ENCODE measurements at regions not wholly inside any gene's neighbourhood (a gene's known extent, or its start where the extent isn't known, plus 50 kb on each side); places are given as distances from the start of the nearest gene placed in this dataset.

GRCh38 chr16:48740964-48741363, 131.0 kb upstream of the N4BP1 start:
- Histone ChIP-seq H3K36me3 (no peaks in the 10 kb centered on the region), H3K9me3 (no peaks in the 10 kb centered on the region), H3K27ac (no peak overlapping the region), H3K4me1 (no peaks in the 10 kb centered on the region), H3K4me3 (no peak overlapping the region), H3K27me3 (no peaks in the 10 kb centered on the region)
- intact Hi-C loops (cut with DNase I; ENCODE audit: low total_unique reads) (no loop called here), in situ Hi-C loops (cut with MboI; ENCODE audit: low pct_ligation_motif_present in 1 of 4, low pct_unique_long_range_greater_than_20kb in 1 of 4, low sequenced_read_pairs in 3 of 4) (no loop called here)
- DNase-seq = no peak
- TF ChIP-seq, protein P1, sequence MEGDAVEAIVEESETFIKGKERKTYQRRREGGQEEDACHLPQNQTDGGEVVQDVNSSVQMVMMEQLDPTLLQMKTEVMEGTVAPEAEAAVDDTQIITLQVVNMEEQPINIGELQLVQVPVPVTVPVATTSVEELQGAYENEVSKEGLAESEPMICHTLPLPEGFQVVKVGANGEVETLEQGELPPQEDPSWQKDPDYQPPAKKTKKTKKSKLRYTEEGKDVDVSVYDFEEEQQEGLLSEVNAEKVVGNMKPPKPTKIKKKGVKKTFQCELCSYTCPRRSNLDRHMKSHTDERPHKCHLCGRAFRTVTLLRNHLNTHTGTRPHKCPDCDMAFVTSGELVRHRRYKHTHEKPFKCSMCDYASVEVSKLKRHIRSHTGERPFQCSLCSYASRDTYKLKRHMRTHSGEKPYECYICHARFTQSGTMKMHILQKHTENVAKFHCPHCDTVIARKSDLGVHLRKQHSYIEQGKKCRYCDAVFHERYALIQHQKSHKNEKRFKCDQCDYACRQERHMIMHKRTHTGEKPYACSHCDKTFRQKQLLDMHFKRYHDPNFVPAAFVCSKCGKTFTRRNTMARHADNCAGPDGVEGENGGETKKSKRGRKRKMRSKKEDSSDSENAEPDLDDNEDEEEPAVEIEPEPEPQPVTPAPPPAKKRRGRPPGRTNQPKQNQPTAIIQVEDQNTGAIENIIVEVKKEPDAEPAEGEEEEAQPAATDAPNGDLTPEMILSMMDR (IDR thresholded peaks at IDR 0.05) = no peak
- TF ChIP-seq POLR2AphosphoS5 (IDR thresholded peaks at IDR 0.05) = no peak
- WGBS, 2 donors (ENCODE audit: low coverage in 1 of 2) = 46 to 57% methylated on average over 2 to 6 of the region's 6 CpGs

DNA sequence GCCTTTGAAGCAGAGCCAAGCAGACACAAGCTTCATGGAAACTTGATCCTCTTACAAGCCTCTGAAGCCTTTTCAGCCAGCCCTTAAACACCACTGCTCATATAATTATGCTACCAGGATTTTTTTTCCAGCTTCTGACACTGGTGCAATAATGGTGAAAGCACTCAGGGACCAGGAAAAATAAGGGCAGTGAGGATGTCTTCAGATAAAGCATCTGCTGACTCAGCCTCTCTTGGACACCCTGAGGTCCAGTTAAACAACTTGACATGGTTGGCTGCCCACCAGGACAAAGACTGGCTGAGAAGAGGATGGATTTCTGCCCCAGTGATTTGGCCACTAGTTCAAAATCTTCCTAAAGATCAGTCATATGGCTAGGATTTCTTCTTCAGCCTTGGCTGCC, 124.2 kb upstream of the N4BP1 start:
- H3K36me3 ChIP-seq = no peaks in the 10 kb centered on the region
- in situ Hi-C loops (cut with MboI; ENCODE audit: low pct_ligation_motif_present in 1 of 4, low pct_unique_long_range_greater_than_20kb in 1 of 4, low sequenced_read_pairs in 3 of 4) (no loop called here), intact Hi-C loops (cut with DNase I; ENCODE audit: low total_unique reads) (no loop called here)
- H3K9me3 ChIP-seq = no peaks in the 10 kb centered on the region
- no peaks in the 10 kb centered on the region for H3K4me1 ChIP-seq
- DNase-seq = no peak
- no peak overlapping the region for H3K27ac ChIP-seq
- H3K27me3 ChIP-seq = no peaks in the 10 kb centered on the region
- H3K4me3 ChIP-seq = no peak overlapping the region
- TF ChIP-seq EP300 (IDR thresholded peaks at IDR 0.05; ENCODE audit: low read depth) (no peak), POLR2A (IDR thresholded peaks at IDR 0.05) (no peak), POLR2AphosphoS5 (IDR thresholded peaks at IDR 0.05) (no peak)
- TF ChIP-seq, protein P1 (IDR thresholded peaks at IDR 0.05) = no peak

DNA sequence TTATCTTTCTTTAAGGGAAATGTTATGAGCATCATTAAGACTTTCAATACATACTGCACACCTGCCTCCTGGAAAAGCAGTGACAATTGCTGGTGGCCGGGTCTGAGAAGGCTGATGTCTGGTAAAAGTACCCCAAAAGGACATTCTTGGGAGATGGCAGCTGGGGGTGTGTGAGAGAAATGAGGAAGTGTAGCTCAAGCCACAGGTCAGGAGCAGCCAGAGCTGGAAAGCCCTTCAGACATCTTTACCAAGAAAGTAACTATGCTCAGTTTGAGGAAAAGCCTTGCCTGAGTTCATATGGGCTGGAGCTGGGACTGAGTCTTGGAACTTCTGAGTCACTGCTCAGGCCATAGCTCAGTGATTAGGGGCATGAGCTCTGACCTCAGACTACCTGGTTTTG, 94.7 kb upstream of the N4BP1 start:
- H3K4me1 ChIP-seq = no peaks in the 10 kb centered on the region
- H3K27ac ChIP-seq = no peak overlapping the region
- in situ Hi-C loops (cut with MboI; ENCODE audit: low pct_ligation_motif_present in 1 of 4, low pct_unique_long_range_greater_than_20kb in 1 of 4, low sequenced_read_pairs in 3 of 4) (no loop called here), intact Hi-C loops (cut with DNase I; ENCODE audit: low total_unique reads) (no loop called here)
- TF ChIP-seq, protein P1 (IDR thresholded peaks at IDR 0.05) = no peak
- TF ChIP-seq POLR2A (IDR thresholded peaks at IDR 0.05) (no peak), POLR2AphosphoS5 (IDR thresholded peaks at IDR 0.05) (no peak)
- H3K27me3 ChIP-seq = no peaks in the 10 kb centered on the region
- DNase-seq = no peak
- no peaks in the 10 kb centered on the region for H3K9me3 ChIP-seq
- no peaks in the 10 kb centered on the region for H3K36me3 ChIP-seq
- H3K4me3 ChIP-seq = no peak overlapping the region
- WGBS, 2 donors (ENCODE audit: low coverage in 1 of 2) = 60 to 88% methylated on average over 1 of the region's 1 CpG

DNA sequence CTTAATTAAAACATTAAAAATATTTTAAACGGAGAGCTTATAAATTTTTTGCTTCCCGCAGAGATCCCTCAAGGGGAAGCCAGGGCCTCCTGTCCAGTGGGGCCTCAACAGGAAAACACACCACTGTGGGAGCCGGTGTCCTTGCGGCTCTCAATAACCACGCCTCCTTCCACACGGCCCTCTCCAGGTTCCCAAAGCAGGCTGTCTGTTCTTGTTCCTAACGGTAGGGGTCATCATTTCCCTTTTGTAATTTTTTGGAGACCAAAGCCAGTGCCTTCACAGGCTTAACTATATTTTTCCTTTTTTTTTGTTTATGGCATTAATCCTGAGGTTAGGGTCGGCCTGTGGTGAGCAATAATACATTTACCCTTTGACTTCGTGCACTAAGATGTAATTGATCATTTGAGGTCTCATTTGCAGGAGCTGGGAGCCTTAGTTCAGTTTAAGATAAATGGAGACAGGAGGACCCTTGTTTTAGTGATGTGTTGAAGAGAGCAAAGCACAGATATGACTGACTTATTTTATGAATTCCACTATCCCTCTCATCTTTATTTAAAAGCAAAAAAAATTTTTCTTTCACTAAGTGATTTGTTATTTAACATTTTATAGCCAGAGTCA, 77.5 kb upstream of the N4BP1 start:
- intact Hi-C loops (cut with DNase I; ENCODE audit: low total_unique reads) (loop anchor here (5.0 kb wide), 1 partner anchor 665 kb away; no protein-coding TSS in a partner anchor), in situ Hi-C loops (cut with MboI; ENCODE audit: low pct_ligation_motif_present in 1 of 4, low pct_unique_long_range_greater_than_20kb in 1 of 4, low sequenced_read_pairs in 3 of 4) (loop anchor here in 1 of 4 donors (10.0 kb wide), 1 partner anchor 667 kb away; no protein-coding TSS in a partner anchor)
- no peaks in the 10 kb centered on the region for H3K27me3 ChIP-seq
- TF ChIP-seq, protein P1 (IDR thresholded peaks at IDR 0.05) = peak; percentile 57 to 72 (median 66)
- no peak for TF ChIP-seq POLR2AphosphoS5 (IDR thresholded peaks at IDR 0.05)
- TF ChIP-seq EP300 (IDR thresholded peaks at IDR 0.05; ENCODE audit: low read depth) = no peak
- H3K27ac ChIP-seq = no peak overlapping the region
- H3K36me3 ChIP-seq = no peaks in the 10 kb centered on the region
- 0 to 1% methylated on average over 9 of the region's 9 CpGs for WGBS, 2 donors (ENCODE audit: low coverage in 1 of 2)
- no peak overlapping the region for H3K4me3 ChIP-seq
- no peaks in the 10 kb centered on the region for H3K4me1 ChIP-seq
- H3K9me3 ChIP-seq = no peaks in the 10 kb centered on the region
- peak; percentile 18 for DNase-seq
